ENCODE measurements at regions not wholly inside any gene's neighbourhood (a gene's known extent, or its start where the extent isn't known, plus 50 kb on each side); places are given as distances from the start of the nearest gene placed in this dataset.
"Not testable (repeated sequence)": the region's sequence is repeated elsewhere in the genome, so short reads cannot be mapped to it uniquely, and the experiment has no call there.

DNA sequence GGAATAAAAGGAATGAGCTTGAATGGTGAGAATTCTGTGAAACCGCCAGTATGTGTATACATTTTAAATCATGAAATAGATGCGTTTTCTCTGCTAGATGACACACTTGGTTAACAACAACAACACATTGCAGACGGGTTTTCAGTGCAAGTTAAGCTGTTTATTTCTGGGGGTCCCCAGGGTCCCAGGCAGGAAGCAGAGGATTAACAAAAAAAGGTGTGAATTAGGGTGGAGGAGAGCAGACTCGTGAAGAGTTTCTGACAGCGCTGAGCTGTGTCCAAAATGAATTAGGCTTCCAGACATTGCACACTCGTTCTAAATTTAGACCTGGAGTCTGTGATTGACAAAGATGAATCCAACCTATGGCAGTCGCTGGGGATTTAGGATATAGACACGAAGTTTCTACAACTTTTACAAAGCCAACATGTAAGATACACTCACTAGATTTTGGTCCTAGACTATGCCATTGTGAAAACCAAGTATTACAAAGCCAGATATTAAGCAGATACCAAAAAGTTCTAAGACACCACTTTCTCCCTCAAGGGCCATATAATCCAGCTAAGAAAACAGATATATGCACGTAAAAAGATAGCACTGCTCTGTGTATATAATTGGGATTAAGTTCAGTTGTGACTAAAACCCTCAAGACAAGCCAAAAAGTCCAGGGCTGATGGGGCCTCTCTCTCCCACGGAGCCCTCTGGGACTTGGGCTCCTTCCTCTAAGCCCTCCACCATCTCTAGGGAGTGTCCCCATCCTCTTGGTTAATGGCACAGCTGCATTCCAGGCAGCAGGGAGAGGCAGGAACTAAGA is 120.2 kb downstream of the ACAA2 start:
- no peak for DNase-seq

DNA sequence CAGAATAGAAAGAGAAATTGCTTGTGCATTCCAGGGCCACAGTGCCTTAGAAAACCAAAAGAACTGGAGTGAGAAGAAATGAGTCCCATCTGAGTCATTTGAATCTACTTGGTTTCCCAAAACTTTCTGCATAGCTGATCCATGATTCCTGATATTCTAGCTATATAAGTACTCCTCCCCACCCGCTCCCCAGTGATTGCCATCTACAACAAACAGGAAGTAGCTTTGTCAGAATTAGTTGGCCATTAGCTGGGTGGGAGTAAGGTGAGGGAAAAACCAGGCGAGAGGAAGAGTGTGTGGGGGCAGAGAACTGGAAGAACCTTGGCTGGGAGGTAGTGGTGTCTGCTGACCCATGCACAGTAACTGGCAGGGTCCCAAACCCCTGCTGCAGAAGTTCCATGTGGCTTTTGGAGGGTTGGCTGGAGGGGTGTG is 122.1 kb downstream of the ACAA2 start:
- DNase-seq, result no peak

DNA sequence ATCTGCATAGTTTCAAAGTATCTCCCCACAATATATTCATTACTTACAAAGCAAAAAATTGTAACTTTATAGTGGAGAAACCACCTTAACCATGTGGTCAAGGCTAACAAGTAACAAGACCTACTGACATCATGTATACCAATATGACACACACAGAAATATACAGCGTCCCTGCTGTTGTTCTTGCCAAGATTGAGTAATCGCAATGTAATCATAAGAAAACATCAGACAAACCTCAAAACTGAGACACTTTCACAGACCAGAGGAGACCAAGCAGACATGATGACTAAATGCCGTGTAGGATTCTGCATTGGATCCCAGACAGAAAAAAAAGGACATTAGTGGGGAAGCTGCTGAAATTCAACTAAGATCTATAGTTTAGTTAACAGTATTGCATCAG is 123.0 kb downstream of the ACAA2 start:
- DNase-seq, result no peak

DNA sequence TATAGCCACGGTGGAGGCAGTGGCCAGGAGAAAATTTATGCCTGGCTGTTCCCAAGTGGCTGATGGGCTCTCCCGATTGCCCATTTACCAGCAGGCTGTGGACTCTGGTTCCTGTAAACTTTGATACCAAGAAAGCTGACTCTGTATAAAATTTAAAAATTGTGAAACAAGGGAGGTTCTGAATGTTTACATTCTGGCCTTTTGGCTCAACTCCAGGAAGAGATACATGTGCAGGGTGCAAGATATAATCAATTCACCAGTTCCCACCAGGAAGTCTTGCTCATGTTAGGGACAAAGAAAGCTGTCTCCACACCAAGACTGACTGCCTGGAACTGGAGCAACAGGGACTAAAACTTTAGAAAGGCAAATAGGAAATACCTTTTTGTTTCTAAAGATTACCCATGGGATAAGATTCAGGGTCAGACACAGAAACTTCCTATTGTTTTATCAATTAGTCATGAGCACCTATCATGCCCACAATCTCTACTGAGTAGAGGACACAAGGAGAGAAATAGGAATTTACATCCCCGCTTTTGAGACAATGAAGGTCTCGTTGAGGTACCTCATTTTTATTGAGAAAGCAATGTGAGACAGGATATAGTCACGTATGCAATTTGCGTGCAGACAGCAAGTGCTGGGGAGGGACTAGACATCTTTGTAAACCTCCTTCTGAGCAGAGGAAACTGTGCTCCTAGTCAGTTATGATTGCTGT is 123.5 kb downstream of the LIPG start:
- no peak for DNase-seq

DNA sequence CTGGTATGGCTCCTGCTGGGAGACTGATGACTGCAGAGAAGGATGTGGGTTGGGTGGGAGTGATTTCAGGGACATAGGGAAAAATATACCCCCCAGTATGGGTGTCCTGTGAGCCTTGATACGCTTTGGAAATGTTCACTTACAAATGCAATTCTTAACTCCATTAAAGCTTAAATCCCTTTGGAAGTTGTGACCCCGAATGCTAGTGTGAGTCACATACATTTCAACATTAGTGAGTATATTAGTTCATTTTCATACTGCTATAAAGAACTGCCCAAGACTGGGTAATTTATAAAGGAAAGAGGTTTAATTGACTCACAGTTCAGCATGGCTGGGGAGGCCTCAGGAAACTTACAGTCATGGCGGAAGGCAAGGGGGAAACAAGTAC is 120.9 kb downstream of the LIPG start:
- not testable (repeated sequence) for DNase-seq

DNA sequence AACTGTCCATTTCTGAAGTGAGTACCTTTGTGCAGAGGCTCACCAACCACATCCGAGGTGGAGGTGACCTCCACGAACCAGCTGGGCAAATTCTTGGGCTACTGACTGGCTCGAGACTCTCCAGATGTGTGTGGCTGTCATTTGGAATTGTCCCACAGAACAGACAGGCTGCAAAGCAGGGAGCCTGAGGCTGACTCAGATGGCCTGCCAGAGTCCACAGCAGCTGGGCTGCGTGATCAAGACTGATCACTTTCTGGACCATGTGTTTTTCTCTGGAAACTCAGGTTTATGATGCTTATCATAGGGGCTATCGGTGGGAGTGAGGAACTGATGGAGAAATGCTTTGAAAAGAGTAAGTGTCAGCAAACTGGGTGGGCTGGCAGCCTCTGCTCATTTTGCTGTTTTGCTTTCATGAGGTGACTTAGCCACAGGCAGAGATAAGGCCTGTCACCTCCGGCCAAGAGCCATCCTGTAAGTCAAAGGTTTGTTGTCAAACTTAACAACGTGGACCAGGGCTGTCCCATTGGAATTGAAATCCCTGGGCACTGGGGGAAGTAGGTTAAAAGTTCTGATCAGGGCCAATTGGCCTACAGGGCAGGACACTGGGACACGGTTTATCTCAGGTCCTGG is 120.4 kb downstream of the LIPG start:
- no peak for DNase-seq

DNA sequence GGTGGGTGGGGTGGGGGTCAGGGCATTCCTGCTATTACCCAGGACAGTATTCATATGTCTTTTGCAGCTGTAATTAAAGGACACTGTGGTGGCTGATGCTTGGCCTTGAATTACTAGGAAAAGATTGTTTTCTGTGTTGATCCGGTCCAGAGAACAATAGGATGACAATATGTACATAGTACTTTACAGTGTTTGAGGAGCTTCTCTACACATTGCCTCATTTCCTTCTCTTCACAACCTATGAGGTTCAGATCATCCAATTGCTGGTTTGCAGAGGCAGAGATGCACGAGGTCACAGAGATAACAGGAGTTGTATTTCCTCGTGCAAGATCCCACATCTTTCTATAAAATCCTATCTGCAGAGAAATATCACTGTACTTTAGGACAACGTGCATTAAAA is 119.5 kb downstream of the LIPG start:
- no peak for DNase-seq

DNA sequence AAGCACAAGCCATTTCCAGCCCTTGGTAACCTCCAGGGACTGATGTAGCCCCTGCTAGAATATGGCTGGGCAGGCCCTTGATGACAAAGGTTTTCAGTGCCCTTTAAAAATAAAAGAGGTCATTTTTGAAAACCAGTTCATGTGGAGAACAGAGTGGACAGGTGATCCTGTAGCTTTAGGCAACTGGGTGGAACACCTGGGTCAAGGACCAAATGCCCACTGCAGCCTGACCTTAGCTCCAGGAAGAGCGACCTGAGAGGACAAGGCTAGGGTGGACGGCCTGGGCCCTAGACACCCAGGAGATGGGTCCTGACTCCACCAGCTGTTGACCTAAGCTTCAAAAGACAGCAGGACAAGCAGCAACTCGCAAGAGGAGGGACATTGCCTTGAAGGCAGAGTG is 116.6 kb downstream of the LIPG start:
- DNase-seq, result no peak

DNA sequence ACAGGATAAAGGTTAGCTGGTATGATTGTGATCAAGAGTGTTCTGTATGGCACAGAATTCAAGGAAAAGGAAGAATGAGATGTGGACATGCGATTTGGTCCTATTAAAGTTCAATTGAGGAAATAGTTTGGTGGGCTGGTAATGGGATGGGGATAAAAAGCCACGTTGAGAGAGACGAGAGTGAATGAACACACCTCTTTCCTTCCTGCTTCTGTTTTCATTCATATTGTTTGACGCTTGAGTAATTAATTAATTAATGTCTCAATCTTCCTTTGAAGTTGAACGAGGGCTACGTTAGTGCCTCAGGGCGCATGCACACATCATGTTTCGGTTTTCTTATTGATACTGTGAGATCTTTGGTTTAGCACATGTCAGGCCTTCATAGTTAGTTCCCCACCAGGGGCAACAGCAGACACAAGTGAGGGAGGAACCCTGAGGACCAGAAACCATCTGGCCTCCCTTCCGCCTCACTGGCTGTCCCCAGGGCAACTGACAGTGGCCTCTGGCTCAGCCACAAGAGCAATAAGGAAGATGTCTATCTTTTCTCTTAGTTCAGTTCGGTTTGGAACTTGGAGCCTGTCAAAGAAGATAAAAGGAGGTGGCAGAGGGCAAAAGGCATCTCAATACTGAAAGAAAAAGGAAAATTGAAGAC is 116.0 kb downstream of the LIPG start:
- peak; percentile 88 for DNase-seq

DNA sequence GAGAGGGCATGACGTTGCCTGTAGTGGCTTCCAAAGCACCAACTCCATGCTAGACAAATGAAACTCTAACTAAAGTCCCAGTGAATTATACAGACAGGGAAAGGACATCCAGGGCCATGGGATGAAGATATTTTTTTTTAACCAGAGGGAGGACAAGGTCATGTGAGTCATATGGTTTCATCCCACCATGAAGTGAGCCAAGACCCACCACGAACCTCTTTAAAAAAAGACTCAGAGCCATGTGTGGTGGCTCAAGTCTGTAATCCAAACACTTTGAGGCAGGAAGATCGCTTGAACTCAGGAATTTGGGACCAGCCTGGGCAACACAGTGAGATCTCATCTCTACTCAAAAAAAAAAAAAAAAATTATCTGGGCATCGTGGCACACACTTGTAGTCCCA is 115.2 kb downstream of the LIPG start:
- no peak for DNase-seq

DNA sequence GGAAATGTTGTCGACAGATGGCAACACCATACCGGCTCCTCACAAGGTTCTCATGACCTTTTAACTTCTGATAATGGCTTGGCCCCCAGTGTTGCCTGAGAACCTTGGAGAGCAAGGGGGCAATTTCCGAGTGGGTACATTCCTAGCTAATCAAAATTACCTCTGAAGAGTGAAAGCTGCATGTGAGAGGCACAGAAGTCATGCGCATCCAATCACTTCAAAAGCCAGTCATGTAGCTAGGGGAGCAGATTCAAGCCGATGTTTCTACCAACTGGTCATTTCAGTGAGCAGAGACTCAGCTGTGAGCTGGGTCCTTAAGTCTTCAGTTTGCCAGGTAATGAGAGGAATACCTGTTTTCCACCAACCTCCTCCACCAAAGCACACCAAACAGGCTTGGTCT is 111.4 kb downstream of the LIPG start:
- DNase-seq, result no peak

DNA sequence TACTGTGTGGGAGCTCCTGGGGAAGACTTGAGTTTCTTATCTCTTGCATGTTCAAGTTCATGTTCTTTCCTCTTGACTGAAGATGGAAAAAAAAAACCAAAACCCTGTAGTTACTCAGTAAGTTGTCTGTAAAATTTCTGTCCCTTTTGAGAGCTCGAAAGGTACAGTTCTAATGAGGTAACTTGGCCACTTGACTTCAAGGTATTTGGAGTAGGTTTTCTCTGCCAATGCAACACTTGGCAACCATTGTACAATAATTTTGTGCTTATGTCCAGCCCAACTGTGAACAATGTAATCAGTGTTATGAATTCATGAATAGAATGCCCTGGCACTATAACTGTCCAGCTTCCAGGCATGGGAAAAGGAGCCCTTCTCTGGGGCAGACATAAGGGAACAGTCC is 111.0 kb downstream of the LIPG start:
- DNase-seq, result no peak

DNA sequence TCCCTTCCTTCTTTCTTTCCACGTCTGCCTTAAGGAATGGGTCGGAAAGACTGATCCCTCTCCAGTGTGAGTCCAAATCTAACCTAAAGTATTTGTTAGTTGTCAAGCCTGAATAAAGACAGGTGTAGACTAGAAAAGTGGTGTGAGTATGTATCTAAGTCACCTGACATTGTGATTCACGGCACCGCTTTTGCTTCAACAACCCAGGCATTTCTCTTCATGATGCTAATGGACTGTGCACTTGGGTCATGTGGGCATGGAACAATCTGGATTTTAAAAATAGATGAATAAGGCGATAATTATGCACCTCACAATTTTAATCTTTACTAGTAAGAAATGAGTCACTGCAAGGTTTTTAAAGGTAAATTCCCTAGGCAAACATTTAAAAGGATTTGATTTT is 107.5 kb downstream of the LIPG start:
- no peak for DNase-seq

DNA sequence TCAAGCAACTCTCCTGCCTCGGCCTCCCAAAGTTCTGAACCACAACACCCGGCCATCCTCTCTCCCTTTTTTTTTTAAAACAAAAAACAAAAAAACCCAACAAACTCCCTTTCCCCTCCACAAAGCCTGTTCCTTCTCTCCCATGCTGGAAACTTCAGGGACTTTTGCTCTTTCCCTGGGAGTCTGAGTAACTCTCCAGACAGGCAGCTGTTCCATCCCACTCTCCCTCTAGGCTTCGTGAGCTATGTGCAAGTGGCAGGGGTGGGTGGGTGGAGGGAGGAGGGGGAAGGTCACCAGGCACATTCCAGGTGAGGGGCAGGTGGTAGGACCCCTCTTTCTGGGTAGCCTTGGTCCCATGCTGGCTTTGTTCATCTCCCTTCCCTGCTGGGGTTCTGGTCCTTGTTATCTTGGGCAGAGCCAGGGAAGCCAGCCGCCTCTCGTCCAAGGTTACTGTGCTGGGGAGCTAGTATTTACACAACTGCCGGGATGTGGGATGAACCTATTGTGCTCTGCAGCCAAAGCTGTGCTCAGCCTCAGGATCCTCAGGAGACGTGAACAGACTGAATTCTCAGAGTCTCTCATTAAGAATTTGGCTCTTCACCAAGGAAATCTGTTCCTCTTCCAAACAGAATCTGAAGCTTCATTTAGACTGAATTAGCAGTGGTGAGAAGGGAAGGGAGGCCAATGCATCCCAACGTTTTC is 106.9 kb downstream of the LIPG start:
- DNase-seq, result peak; percentile 86

DNA sequence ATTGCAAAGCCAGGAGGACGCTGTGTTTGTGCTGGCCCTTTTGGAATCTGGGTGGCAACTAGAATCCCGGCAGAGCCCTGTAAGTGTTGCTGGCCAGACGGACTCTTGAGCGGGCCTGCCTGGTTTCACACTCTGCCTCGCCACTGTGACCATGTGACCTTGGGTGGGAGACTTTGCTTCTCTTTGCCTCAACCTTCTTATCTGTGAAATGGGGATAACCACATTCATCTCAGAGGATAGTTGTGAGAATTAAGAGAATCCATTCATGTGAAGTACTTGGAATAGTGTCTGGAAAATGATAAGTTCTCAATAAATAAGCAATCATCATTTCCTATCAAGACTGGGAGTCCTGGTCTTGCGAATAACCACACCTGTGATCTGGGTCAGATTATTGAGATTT is 105.6 kb downstream of the LIPG start:
- DNase-seq, result no peak

DNA sequence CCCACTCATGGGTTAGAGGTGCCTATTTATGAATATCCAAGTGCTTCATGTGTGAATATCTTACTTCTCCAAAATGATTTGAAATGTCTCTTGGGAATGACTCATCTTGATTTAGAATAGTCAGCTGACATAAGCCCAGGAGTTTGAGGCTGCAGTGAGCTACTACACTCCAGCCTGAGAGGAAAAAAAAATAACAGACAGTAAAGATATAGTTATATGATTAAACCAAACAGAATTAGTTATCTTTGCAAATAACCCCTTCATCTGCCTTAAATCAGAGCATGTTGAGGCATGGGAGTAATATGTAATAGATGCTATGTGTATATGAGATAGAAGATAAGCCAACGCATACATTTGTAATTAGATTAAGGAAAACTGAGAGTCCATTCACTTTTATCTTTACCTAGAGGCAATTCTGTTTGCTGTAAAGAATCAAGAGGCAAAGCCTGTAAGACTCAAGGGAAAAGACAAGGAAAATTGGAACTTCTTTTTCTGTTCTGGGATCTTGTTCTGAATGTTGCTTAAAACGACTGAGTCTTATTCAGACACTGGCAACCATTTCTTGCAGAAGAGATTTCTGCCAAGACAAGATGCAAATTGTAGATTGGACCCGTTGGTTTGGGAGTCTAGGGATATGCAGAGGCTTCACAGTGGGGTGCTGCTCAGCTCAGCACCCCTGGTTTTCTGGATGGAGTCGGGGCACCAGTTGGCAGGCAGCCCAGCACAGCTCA is 104.4 kb downstream of the LIPG start:
- peak; percentile 10 for DNase-seq

DNA sequence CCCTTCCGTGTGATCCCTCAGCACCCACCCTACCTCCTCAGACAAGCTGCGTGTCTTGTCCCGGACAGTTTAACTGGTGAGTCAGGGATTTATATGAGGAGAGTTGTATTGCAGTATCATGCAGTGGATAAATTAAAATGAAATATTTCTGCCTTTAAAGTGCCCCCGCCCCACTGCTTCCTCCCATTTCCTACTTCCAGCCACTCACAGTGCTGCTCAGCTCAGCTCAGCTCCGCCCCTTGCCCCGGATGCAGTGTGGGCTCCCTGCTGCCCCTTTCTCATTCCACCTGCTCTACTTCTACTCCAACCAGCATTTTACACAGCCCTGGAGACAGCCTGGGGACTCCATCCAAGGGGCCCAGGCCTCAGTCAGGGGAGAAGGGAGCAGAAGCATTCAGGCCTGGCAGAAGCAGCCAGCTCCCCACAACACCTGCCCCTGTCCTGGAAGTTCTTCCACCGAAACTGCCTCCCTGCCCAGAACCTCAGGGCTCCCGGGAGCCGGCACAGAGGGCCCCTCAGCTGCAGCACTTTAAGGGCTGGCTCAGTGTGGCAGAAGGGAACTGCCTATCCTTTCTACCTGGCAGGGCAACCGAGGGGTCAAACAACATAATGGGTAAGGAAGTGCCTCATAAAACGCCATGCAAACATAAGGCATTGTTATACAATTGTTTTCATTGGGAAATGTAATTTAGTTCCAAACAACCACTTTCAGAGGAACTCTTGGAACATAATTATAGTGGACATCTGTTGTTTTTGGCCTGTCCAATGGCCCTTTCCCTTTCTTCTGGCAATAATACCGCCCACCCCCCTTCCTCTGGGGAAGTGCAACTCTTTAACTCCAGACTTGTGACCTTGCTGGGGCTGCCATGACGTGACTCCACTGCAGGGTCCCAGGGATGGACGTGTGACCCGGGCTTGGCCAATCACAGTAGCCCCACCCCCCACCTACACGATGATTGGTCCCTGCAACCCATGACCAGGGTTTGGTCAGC is 102.3 kb downstream of the LIPG start:
- no peak for DNase-seq

DNA sequence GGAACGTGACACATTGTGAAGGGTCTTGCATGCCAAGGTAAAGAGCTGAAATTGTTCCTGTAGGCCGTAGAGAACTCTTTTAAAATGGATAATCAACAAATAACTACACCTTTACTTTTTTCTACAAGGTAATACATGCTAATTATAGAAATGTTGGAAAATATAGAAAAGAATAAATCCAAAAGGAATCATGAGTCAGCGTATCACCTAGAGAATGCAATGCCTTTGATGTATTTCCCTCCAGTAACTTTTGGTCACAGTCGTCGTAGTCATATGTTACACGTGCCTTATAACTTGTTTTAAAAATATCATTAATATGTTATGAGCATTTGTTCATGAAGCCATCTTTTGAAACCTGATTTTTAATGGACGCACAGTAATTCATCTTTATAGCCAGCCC is 100.6 kb downstream of the LIPG start:
- no peak for DNase-seq

DNA sequence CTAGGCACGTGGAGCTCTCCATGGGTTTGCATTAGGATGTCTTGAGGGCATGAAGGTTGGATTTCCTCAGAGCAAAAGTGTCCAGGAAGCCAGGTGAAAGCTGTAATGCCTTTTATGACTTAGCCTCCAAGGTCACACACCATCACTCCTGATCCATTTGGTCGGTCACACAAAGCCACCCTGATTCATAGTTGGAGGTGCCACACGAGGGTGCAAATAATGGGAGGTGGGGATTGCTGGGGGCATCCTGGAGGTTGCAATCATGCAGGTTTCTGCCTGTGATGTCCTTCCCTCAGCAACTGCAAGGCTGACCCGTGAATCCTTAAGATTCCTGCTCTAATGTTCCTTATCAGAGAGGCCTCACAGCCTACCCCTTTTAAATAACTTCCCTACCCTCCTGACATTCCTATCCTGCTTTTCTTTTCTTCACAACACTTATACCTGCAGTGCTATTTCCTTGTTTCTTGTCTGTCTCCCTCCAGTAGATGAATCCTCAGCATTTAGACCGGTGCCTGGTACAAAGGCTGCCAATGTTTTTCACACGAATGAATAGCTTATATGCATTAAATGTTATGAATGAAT is 97.1 kb downstream of the LIPG start:
- DNase-seq, result no peak

DNA sequence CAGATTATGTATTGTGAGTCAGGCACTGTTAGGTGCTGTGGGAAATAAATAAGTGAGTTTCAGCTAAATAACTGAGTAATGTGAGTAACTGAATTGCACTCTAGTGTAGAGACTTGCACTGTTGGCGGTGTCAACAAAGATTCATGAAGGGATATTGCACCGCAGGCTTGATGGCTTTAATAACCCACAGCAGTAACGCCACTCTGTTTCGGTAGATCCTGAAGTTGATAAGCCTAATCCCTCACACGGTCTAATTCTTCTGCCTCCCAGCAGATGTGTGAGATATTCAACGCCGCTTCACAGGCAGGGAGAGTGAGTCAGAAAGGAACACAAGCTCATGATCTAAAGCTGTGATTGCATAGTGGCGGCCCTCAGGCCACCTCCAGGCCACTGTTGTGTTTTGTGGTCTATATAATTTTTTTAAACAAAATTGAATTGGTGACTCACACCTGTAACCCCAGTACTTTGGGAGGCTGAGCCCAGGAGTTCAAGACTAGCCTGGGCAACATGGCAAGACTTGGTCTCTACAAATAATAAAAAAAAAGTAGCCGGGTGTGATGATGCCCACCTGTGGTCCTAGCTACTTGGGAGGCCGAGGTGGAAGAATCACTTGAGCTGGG is 94.3 kb downstream of the LIPG start:
- DNase-seq, result peak; percentile 17

Data from NCI-H2171 treated with DMSO at 0.1 percent for 48 hours (cell line).